ENCODE measurements at regions not wholly inside any gene's neighbourhood (a gene's known extent, or its start where the extent isn't known, plus 50 kb on each side); places are given as distances from the start of the nearest gene placed in this dataset.

DNA sequence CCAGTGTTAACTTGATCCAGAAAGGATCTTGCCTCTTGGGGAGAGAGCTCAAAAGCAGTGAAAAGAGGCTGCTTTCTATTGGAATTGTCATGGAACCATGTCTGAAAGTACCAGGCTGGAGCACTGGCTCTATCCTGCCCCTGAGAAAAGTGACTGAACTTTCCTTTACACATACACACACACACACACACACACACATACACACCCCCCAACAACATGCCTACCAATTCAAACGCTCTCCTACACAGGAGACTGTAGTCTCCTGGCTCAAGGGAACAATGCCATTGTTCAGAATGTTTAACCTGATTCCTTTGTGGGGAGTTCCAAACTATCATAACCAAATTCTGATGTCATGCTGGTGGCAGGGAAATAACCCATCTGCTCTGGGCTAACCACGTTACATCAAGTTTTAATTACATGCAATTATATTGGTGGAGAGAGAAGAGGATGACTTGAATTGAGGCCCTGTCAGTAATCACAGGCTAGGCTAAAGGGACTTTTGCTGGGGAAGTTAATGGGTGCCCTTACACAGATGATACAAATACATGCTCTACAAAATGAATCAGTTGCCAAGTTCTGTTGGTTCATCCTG is 52.3 kb upstream of the DUSP10 start:
- Mint-ChIP-seq H3K36me3 (ENCODE audit: low read depth) (peaks cover 2% of the 10 kb centered on the region), H3K4me1 (peaks cover 59% of the 10 kb centered on the region), H3K9me3 (peaks cover 4% of the 10 kb centered on the region), H3K27me3 (peaks cover 2% of the 10 kb centered on the region), H3K4me3 (peak overlapping the region; percentile 65), H3K27ac (peak overlapping the region; percentile 89)
- ATAC-seq, result peak; percentile 86
- peak; percentile 28 for DNase-seq

DNA sequence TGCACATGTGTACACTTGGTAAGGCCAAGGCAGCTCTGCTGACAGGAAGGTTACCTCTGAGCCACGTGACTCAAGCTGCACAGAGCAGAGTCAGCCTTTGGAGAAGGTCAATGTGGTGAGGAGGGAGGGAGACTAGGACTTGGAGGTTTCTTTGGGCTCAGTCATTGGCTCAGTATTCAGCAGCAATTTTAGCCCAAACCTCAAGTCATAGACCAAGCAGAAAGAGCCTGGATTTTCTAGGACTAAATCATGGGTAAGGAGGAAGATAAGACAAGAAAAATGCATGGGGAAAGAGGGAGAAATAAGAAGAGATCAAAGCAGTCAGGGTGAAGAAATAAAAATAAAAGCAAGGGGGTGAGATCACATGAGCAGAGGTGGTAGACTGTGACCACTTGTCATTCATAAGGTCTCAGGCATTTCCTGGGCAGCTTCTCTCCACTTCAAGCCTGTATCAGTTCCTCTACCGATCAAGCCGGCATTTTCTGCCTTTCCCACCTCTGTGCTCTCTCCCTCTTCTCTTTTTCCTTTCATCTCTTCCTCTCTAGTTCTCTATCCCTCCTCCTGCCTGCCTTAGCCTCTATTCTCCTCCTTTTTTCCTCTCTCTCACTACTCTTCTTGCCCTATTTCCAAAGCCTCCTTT is 51.7 kb upstream of the DUSP10 start:
- Mint-ChIP-seq H3K27ac (peak overlapping the region; percentile 89), H3K27me3 (peaks cover 2% of the 10 kb centered on the region), H3K9me3 (peaks cover 3% of the 10 kb centered on the region), H3K36me3 (ENCODE audit: low read depth) (peaks cover 2% of the 10 kb centered on the region), H3K4me3 (peak overlapping the region; percentile 65), H3K4me1 (peaks cover 58% of the 10 kb centered on the region)
- ATAC-seq (peak; percentile 70), DNase-seq (peak; percentile 55)

DNA sequence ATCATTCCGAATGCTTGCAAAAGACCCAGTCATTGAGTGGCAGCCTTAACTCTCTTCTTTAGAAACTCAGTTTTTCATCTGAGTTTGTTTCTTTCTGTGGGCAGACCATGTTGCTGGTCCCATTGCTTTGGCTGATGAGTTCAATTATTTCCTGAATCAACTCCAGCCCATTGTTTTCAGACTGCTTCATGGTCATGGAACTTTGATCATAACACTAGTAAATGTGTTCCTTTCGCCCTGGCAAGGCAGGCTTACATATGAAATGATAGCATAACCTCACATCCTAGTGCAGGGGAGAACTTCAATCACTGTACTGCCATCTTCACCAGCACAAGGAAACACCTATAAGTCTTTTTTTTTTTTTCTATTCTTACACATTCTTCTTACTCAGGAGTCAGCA is 50.0 kb upstream of the DUSP10 start:
- H3K4me1 Mint-ChIP-seq, result peaks cover 57% of the 10 kb centered on the region
- peaks cover 3% of the 10 kb centered on the region for H3K9me3 Mint-ChIP-seq
- peaks cover 2% of the 10 kb centered on the region for H3K36me3 Mint-ChIP-seq (ENCODE audit: low read depth)
- no peak for ATAC-seq
- no peak for DNase-seq
- H3K27ac Mint-ChIP-seq, result no peak overlapping the region
- peaks cover 2% of the 10 kb centered on the region for H3K27me3 Mint-ChIP-seq
- no peak overlapping the region for H3K4me3 Mint-ChIP-seq
